ENCODE measurements at regions not wholly inside any gene's neighbourhood (a gene's known extent, or its start where the extent isn't known, plus 50 kb on each side); places are given as distances from the start of the nearest gene placed in this dataset.

GRCh38 chr3:9301091-9301490 lies 51.6 kb upstream of the SRGAP3 start:
- H3K27ac ChIP-seq: no peak overlapping the region
- H3K4me3 ChIP-seq (ENCODE audit: low read depth, low read length): no peak overlapping the region
- in situ Hi-C loops (cut with HindIII; ENCODE audit: low pct_ligation_motif_present, low sequenced_read_pairs): loop anchor here (25.0 kb wide), 1 partner anchor 314 kb away; no protein-coding TSS in a partner anchor
- DNase-seq: no peak
- peaks cover 4% of the 10 kb centered on the region for H3K27me3 ChIP-seq (replicated peaks)
- H3K36me3 ChIP-seq (replicated peaks): no peaks in the 10 kb centered on the region
- no peak for TF ChIP-seq CTCF (IDR thresholded peaks at IDR 0.05; ENCODE audit: low read depth, low read length, missing control alignments)

- in situ Hi-C loops (cut with HindIII; ENCODE audit: low pct_ligation_motif_present, low sequenced_read_pairs): loop anchor here (25.0 kb wide), 1 partner anchor 314 kb away; no protein-coding TSS in a partner anchor
- DNase-seq: no peak
- TF ChIP-seq CTCF (IDR thresholded peaks at IDR 0.05; ENCODE audit: low read depth, low read length, missing control alignments): no peak
- peaks cover 4% of the 10 kb centered on the region for H3K27me3 ChIP-seq (replicated peaks)
- H3K27ac ChIP-seq: no peak overlapping the region
- H3K36me3 ChIP-seq (replicated peaks): no peaks in the 10 kb centered on the region
- no peak overlapping the region for H3K4me3 ChIP-seq (ENCODE audit: low read depth, low read length)
Measured at GRCh38 chr3:9301798-9302197, 52.4 kb upstream of the SRGAP3 start.

- DNase-seq: peak; percentile 67
- H3K27me3 ChIP-seq (replicated peaks): peaks cover 4% of the 10 kb centered on the region
- TF ChIP-seq CTCF (IDR thresholded peaks at IDR 0.05; ENCODE audit: low read depth, low read length, missing control alignments): peak; percentile 94
- no peaks in the 10 kb centered on the region for H3K36me3 ChIP-seq (replicated peaks)
- in situ Hi-C loops (cut with HindIII; ENCODE audit: low pct_ligation_motif_present, low sequenced_read_pairs): loop anchor here (25.0 kb wide), 1 partner anchor 315 kb away; no protein-coding TSS in a partner anchor
- peak overlapping the region; percentile 5 for H3K4me3 ChIP-seq (ENCODE audit: low read depth, low read length)
- no peak overlapping the region for H3K27ac ChIP-seq
Measured at GRCh38 chr3:9302425-9303181, 53.2 kb upstream of the SRGAP3 start.

GRCh38 chr3:9308298-9308990 lies 54.4 kb upstream of the THUMPD3 start:
- Histone ChIP-seq H3K4me3 (ENCODE audit: low read depth, low read length) (no peak overlapping the region), H3K36me3 (replicated peaks) (no peaks in the 10 kb centered on the region), H3K27me3 (replicated peaks) (no peaks in the 10 kb centered on the region), H3K27ac (no peak overlapping the region)
- TF ChIP-seq CTCF (IDR thresholded peaks at IDR 0.05; ENCODE audit: low read depth, low read length, missing control alignments): no peak
- DNase-seq: no peak
- in situ Hi-C loops (cut with HindIII; ENCODE audit: low pct_ligation_motif_present, low sequenced_read_pairs): loop anchor here (25.0 kb wide), 1 partner anchor 321 kb away; no protein-coding TSS in a partner anchor

GRCh38 chr3:9310043-9310442 lies 52.8 kb upstream of the THUMPD3 start:
- in situ Hi-C loops (cut with HindIII; ENCODE audit: low pct_ligation_motif_present, low sequenced_read_pairs): loop anchor here (25.0 kb wide), 1 partner anchor 323 kb away; no protein-coding TSS in a partner anchor
- Histone ChIP-seq H3K27ac (no peak overlapping the region), H3K4me3 (ENCODE audit: low read depth, low read length) (no peak overlapping the region), H3K36me3 (replicated peaks) (no peaks in the 10 kb centered on the region), H3K27me3 (replicated peaks) (no peaks in the 10 kb centered on the region)
- TF ChIP-seq CTCF (IDR thresholded peaks at IDR 0.05; ENCODE audit: low read depth, low read length, missing control alignments): no peak
- no peak for DNase-seq
